Stimulated activated CD8-positive, alpha-beta memory T cell treated with anti-CD3 and anti-CD28 coated beads, Interleukin-2, amount 100 ng/mL, for 1 hour (primary cell): ENCODE measurements at regions not wholly inside any gene's neighbourhood (a gene's known extent, or its start where the extent isn't known, plus 50 kb on each side); places are given as distances from the start of the nearest gene placed in this dataset.

Source experiments
- DNase-seq, 2 donors: peaks; one replicate each; pipeline ENCODE4 v3.0.0-alpha.2; 2020; ENCODE audit warnings: low read depth in 2 of 2

GRCh38 chrX:9148615-9149399 is 114.9 kb upstream of the FAM9B start:
- no peak for DNase-seq

- DNase-seq, result no peak
Observed at GRCh38 chrX:9149501-9150245, 115.7 kb upstream of the FAM9B start.

- no peak for DNase-seq
Observed at GRCh38 chrX:9151772-9152307, 117.9 kb upstream of the FAM9B start.

- no peak for DNase-seq
Observed at GRCh38 chrX:9153300-9153699, 119.4 kb upstream of the FAM9B start.

GRCh38 chrX:9158611-9159010 is 124.7 kb upstream of the FAM9B start:
- no peak for DNase-seq

- no peak for DNase-seq
Observed at GRCh38 chrX:9160698-9161329, 126.9 kb upstream of the FAM9B start.

- no peak for DNase-seq
Observed at GRCh38 chrX:9162698-9163097, 128.8 kb upstream of the FAM9B start.

- no peak for DNase-seq
Observed at GRCh38 chrX:9163214-9163709, 129.3 kb upstream of the FAM9B start.

GRCh38 chrX:9164086-9164485 is 130.2 kb upstream of the FAM9B start:
- no peak for DNase-seq

GRCh38 chrX:9164533-9165426 is 130.9 kb upstream of the FAM9B start:
- DNase-seq, result no peak

GRCh38 chrX:9166584-9166944 is 132.6 kb upstream of the FAM9B start:
- no peak for DNase-seq

GRCh38 chrX:9171841-9172463 is 138.0 kb upstream of the FAM9B start:
- DNase-seq, result no peak

GRCh38 chrX:9172464-9172850 is 138.5 kb upstream of the FAM9B start:
- DNase-seq, result no peak

GRCh38 chrX:9180623-9181022 is 146.7 kb upstream of the FAM9B start:
- DNase-seq, result no peak

- DNase-seq, result no peak
Observed at GRCh38 chrX:9182041-9182440, 148.1 kb upstream of the FAM9B start.

GRCh38 chrX:9183481-9183880 is 149.6 kb upstream of the FAM9B start:
- no peak for DNase-seq

GRCh38 chrX:9184211-9184610 is 150.3 kb upstream of the FAM9B start:
- no peak for DNase-seq

GRCh38 chrX:9188117-9188516 is 154.2 kb upstream of the FAM9B start:
- DNase-seq, result no peak

GRCh38 chrX:9189286-9189685 is 155.4 kb upstream of the FAM9B start:
- no peak for DNase-seq

GRCh38 chrX:9191392-9191791 is 157.5 kb upstream of the FAM9B start:
- DNase-seq, result no peak
